Fibroblast of pulmonary artery (primary cell): ENCODE measurements at regions not wholly inside any gene's neighbourhood (a gene's known extent, or its start where the extent isn't known, plus 50 kb on each side); places are given as distances from the start of the nearest gene placed in this dataset.

ENCODE experiments used
- DNase-seq: peaks from one replicate; pipeline ENCODE4 v3.0.0-alpha.2; 2010; ENCODE audit warnings: low read depth
- H3K4me3 ChIP-seq: replicated peaks from 2 replicates; pipeline ENCODE4 v1.5.1; 2011; ENCODE audit warnings: low read depth, mild to moderate bottlenecking, control low read depth, low read length, moderate library complexity
- TF ChIP-seq, protein P1 (sequence below): IDR thresholded peaks from 2 replicates; pipeline ENCODE4 v1.5.1; 2011; ENCODE audit warnings: mild to moderate bottlenecking, control low read depth, low read length, inconsistent platforms; ENCODE audit errors: missing control alignments

DNA sequence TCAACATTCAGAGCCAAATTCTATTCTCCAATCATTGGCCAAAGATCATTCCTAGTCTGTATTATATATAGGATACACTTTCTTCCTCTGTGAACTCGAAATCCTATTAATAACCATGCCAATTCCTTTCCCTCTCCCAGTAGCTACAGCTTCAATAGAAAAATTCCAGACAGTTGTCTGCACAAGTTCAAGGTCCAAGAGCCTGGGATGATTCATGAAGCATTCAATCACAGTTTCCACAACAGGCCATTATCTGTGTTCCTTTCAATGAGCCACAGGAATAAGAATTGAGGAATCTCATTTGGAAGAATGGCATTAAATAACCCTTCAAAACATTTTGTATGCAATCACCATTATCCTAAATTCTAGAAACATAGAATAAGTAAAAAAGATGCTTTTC lies 437.4 kb downstream of the RMST start:
- TF ChIP-seq, protein P1, sequence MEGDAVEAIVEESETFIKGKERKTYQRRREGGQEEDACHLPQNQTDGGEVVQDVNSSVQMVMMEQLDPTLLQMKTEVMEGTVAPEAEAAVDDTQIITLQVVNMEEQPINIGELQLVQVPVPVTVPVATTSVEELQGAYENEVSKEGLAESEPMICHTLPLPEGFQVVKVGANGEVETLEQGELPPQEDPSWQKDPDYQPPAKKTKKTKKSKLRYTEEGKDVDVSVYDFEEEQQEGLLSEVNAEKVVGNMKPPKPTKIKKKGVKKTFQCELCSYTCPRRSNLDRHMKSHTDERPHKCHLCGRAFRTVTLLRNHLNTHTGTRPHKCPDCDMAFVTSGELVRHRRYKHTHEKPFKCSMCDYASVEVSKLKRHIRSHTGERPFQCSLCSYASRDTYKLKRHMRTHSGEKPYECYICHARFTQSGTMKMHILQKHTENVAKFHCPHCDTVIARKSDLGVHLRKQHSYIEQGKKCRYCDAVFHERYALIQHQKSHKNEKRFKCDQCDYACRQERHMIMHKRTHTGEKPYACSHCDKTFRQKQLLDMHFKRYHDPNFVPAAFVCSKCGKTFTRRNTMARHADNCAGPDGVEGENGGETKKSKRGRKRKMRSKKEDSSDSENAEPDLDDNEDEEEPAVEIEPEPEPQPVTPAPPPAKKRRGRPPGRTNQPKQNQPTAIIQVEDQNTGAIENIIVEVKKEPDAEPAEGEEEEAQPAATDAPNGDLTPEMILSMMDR: no peak
- no peak for DNase-seq
- no peak overlapping the region for H3K4me3 ChIP-seq

DNA sequence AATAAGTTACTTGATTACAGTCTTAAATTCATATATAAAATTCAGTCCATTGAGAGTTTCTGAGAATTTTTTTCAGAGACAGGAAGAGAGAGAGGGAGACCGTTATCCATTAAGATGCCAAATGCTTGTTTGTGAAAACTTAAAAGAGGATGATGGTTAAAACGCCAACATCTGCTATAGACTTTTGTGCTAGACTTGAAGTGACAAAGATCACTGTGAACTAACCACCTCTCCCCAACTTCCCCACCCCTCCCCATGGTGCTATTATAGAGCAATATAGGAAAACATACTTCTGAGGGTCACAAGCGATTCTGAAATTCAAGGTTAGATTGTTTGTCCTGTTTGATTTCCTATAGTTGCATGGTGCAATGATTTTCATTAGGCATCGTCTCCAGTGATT lies 440.8 kb downstream of the RMST start:
- no peak for DNase-seq
- H3K4me3 ChIP-seq: no peak overlapping the region
- TF ChIP-seq, protein P1: no peak

DNA sequence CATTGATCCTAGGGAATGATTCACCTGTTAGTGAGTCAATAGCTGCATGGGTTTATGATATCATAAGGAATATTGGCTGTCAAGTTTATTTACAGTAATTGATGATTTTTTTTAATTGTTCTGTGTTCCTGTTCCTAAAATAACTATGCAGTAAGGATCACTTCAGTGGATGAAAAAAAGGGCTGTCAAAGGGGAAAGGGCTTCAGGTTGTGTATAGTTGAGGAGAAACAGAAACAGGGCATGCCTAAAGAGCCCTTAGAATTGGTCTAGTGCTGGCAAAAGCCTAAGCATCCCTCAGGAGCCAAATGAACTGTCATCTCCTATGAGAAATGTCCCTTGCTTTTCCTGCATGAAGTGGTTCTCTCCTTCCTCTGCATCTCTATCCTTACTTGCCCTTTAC lies 444.9 kb downstream of the RMST start:
- no peak for DNase-seq
- TF ChIP-seq, protein P1: no peak
- H3K4me3 ChIP-seq: no peak overlapping the region

DNA sequence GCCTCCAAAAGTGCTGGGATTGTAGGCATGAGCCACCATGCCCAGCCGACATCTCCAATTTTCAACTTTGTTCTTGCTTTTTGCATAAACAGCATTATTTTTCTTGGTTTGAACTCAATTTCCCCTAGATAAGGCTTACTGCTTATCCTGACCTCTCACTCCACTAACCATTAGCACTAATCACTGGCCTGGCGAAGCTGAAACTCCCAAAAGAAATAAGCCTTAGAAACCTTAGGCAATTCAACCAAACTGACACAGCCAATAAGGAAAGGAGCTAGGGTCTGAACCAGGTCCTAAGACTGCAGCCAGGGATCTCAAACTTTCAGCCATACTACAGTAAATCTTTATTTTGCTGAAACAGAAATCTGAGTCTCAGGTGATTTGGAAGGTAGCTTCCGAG lies 448.0 kb downstream of the RMST start:
- DNase-seq: no peak
- no peak overlapping the region for H3K4me3 ChIP-seq
- TF ChIP-seq, protein P1: no peak

DNA sequence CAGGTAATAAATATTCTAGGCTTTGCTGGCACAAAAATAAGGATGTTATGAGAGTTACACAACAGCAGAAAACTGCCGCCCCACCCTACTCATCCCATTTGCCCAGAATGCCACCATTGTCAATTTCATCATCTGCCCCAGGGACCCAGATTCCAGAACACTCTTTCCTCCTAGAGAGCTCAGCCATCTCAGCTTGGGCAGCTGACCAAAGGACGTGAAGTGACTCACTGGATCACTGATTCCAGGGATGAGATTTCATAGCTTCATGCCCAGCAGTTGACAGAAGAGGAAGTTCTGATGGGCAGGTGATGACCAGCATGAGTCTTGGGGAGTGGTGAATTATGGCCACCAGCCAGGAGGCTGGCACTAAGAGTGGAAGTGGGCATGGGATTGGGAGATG lies 450.3 kb downstream of the RMST start:
- no peak for DNase-seq
- no peak overlapping the region for H3K4me3 ChIP-seq
- TF ChIP-seq, protein P1: no peak

DNA sequence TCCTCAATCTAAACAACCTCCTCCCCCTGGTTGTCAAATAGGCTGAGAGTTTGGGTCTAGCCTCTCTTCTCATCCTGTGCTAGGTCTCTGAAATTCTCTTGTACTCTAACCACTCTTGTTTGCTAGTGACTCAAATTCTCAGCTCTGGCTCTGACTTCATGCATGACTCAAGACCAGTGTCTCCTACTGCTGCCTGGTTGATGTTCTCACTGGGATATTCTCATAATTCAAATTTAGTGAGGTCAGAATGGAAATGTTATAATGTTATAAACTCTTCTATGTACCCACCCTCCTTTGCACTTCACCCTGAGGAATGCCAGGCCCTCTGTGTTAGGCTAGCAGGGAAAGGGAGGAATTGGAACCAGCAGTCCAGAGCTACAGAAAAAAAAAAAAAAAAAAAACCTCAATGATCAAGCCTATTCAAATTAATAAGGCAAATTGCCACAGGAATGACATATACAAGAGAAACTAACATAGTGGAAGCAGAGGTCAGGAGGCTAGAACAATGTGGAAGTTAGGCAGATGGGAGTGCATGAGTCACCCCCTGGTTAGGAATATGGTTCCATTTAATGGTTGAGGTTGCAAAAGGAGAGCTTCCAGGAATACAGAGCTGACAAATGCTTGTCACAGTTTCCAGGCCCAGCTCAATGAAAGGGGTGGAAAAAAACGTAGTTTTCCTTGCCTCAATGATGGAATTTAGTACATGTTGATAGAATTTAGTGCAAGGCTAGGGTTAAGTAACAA lies 459.5 kb downstream of the RMST start:
- TF ChIP-seq, protein P1: no peak
- DNase-seq: peak; percentile 61

DNA sequence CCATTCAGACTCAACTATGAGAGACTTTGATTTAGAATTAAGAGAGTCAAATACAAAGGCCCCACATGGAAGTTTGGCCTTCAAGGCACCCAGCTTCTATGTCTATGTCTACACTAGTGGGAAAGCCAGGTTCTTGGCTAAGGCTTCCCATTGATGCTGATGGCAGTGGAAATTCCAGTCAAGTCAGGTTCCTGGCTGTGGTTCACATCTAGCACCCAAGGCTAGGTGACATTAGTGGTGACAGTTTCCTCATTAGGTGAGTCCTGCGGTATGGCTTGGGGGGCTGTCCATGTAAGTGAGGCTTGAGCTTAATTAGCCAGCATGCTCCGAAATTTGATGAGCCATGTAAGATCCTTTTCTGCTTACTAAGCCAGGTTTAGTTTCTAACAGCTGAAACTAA lies 460.9 kb downstream of the RMST start:
- no peak overlapping the region for H3K4me3 ChIP-seq
- no peak for DNase-seq
- TF ChIP-seq, protein P1: no peak

More for the DNA sequence above, 459.5 kb downstream of the RMST start:
- H3K4me3 ChIP-seq: no peak overlapping the region
